IMR-90 (cell line): ENCODE measurements at regions not wholly inside any gene's neighbourhood (a gene's known extent, or its start where the extent isn't known, plus 50 kb on each side); places are given as distances from the start of the nearest gene placed in this dataset.

Experiments
- ATAC-seq: fragments of 200-7000 bp; cut with Tn5 transposase; 2 replicates; pipeline ENCODE4 v1.9.1; 2020; ENCODE audit warnings: low read depth, mild to moderate bottlenecking, moderate library complexity
- BruUV-seq: library from RNA; stranded (reverse); fragments of 400-500 nt; replicated peaks from 2 replicates; lab custom pipeline; 2021; lab: Mats Ljungman, UMichigan
- CTCF ChIA-PET: fragments of 300-600 bp; formaldehyde crosslinking; extraction: SDS; loops from one replicate; lab custom pipeline; 2021; ENCODE audit warnings: antibody characterized with exemption; lab: Yijun Ruan, JAX
- POLR2A ChIA-PET: fragments of 300-600 bp; sonication (Branson Sonifier 250); formaldehyde crosslinking; loops from one replicate; lab custom pipeline; 2022; ENCODE audit warnings: antibody characterized with exemption; ENCODE audit not compliant: unreplicated experiment; lab: Charles Lee
- DNase-seq: peaks from one replicate; pipeline ENCODE4 v3.0.0; 2013
- H2AFZ ChIP-seq: replicated peaks from 2 replicates; pipeline ENCODE3; 2013; ENCODE audit warnings: low read length, mild to moderate bottlenecking; ENCODE audit not compliant: poor library complexity
- H2AK5ac ChIP-seq: 2 replicates; pipeline ENCODE4 v1.6.1; 2013; ENCODE audit warnings: low read depth, low read length, inconsistent platforms
- H2AK9ac ChIP-seq: replicated peaks from 2 replicates; pipeline ENCODE3; 2013; ENCODE audit warnings: mild to moderate bottlenecking, low read depth, low read length, moderate library complexity; ENCODE audit not compliant: poor library complexity
- H2BK120ac ChIP-seq: 2 replicates; pipeline ENCODE4 v1.6.1; 2013; ENCODE audit warnings: low read depth, low read length, inconsistent platforms
- H2BK15ac ChIP-seq: 3 replicates; pipeline ENCODE4 v1.6.1; 2013; ENCODE audit warnings: low read depth, low read length, inconsistent platforms
- H2BK20ac ChIP-seq: 2 replicates; pipeline ENCODE4 v1.6.1; 2013; ENCODE audit warnings: low read depth, mild to moderate bottlenecking, inconsistent platforms, low read length, moderate library complexity
- H2BK5ac ChIP-seq: 2 replicates; pipeline ENCODE4 v1.6.1; 2013; ENCODE audit warnings: mild to moderate bottlenecking, low read depth, low read length, inconsistent platforms; ENCODE audit not compliant: poor library complexity, severe bottlenecking
- H3K14ac ChIP-seq: replicated peaks from 2 replicates; pipeline ENCODE4 v1.6.1; 2013; ENCODE audit warnings: low read depth, low read length, inconsistent platforms
- H3K18ac ChIP-seq: 2 replicates; pipeline ENCODE4 v1.6.1; 2013; ENCODE audit warnings: low read depth, low read length, control low read depth
- H3K23ac ChIP-seq: 2 replicates; pipeline ENCODE4 v1.6.1; 2013; ENCODE audit warnings: low read depth, low read length, inconsistent platforms
- H3K27ac ChIP-seq: 2 replicates; pipeline ENCODE4 v1.5.1; 2013; ENCODE audit warnings: mild to moderate bottlenecking, control low read depth, low read length; ENCODE audit not compliant: insufficient read depth
- H3K27me3 ChIP-seq: 2 replicates; pipeline ENCODE4 v1.6.1; 2013; ENCODE audit warnings: low read length; ENCODE audit not compliant: control insufficient read depth, insufficient read depth
- H3K36me3 ChIP-seq: 2 replicates; pipeline ENCODE4 v1.6.1; 2013; ENCODE audit warnings: low read length, mixed read lengths; ENCODE audit not compliant: control insufficient read depth, insufficient read depth
- H3K4ac ChIP-seq: 2 replicates; pipeline ENCODE4 v1.6.1; 2013; ENCODE audit warnings: low read depth, low read length, inconsistent platforms
- H3K4me1 ChIP-seq: 2 replicates; pipeline ENCODE4 v1.6.1; 2013; ENCODE audit warnings: low read length, mixed read lengths; ENCODE audit not compliant: control insufficient read depth, insufficient read depth
- H3K4me2 ChIP-seq: 2 replicates; pipeline ENCODE4 v1.6.1; 2013; ENCODE audit warnings: low read depth, mild to moderate bottlenecking, control low read depth, low read length, moderate library complexity
- H3K4me3 ChIP-seq: 2 replicates; pipeline ENCODE4 v1.5.1; 2013; ENCODE audit warnings: low read depth, mild to moderate bottlenecking, control low read depth, low read length, moderate library complexity; ENCODE audit not compliant: insufficient read depth
- H3K56ac ChIP-seq: 2 replicates; pipeline ENCODE4 v1.6.1; 2013; ENCODE audit warnings: low read length, inconsistent platforms; ENCODE audit not compliant: insufficient read depth; ENCODE audit errors: extremely low read depth
- H3K79me1 ChIP-seq, 2 experiments: 2 replicates each; pipeline ENCODE4 v1.6.1; 2013; ENCODE audit warnings: low read length in 2 of 2, inconsistent platforms in 1 of 2, low read depth in 1 of 2
- H3K9ac ChIP-seq: 2 replicates; pipeline ENCODE4 v1.6.1; 2013; ENCODE audit warnings: low read depth, low read length, control low read depth
- H3K9me1 ChIP-seq: 2 replicates; pipeline ENCODE4 v1.6.1; 2013; ENCODE audit warnings: low read length, inconsistent platforms; ENCODE audit not compliant: insufficient read depth
- H3K9me3 ChIP-seq: 2 replicates; pipeline ENCODE4 v1.6.1; 2013; ENCODE audit warnings: low read length; ENCODE audit not compliant: control insufficient read depth, insufficient read depth
- H4K20me1 ChIP-seq: 2 replicates; pipeline ENCODE4 v1.6.1; 2013; ENCODE audit warnings: low read length, inconsistent platforms; ENCODE audit not compliant: insufficient read depth
- H4K5ac ChIP-seq: 2 replicates; pipeline ENCODE4 v1.6.1; 2013; ENCODE audit warnings: mild to moderate bottlenecking, low read depth, low read length, control low read depth
- H4K8ac ChIP-seq, 2 experiments: 2 replicates each; pipeline ENCODE4 v1.6.1; 2013; ENCODE audit warnings: low read depth in 2 of 2, low read length in 2 of 2, control low read depth in 1 of 2, inconsistent platforms in 1 of 2
- H4K91ac ChIP-seq: 2 replicates; pipeline ENCODE4 v1.6.1; 2013; ENCODE audit warnings: low read depth, low read length, inconsistent platforms; ENCODE audit not compliant: insufficient read depth
- CEBPB ChIP-seq: IDR thresholded peaks from 2 replicates; pipeline ENCODE4 v1.6.1; 2012; ENCODE audit warnings: low read depth, low read length, improper control_type of control experiment
- CHD1 ChIP-seq: IDR thresholded peaks from 2 replicates; pipeline ENCODE4 v1.6.1; 2012; ENCODE audit warnings: low read depth, low read length, improper control_type of control experiment
- FOS ChIP-seq: fragments of 150-350 bp; IDR thresholded peaks from 2 replicates; pipeline ENCODE4 v1.6.1; 2016; ENCODE audit warnings: low read depth, low read length
- MXI1 ChIP-seq: IDR thresholded peaks from 2 replicates; pipeline ENCODE4 v1.6.1; 2012; ENCODE audit warnings: low read depth, mild to moderate bottlenecking, low read length, moderate library complexity, borderline replicate concordance
- RAD21 ChIP-seq: IDR thresholded peaks from 2 replicates; pipeline ENCODE4 v1.6.1; 2012; ENCODE audit warnings: low read length, improper control_type of control experiment
- RFX5 ChIP-seq: IDR thresholded peaks from 2 replicates; pipeline ENCODE4 v1.8.0; 2012; ENCODE audit warnings: low read depth, mild to moderate bottlenecking, low read length, moderate library complexity
- WGBS, 2 experiments: methylation state at CpG; one replicate each; pipeline versions ENCODE4 v1.1.5 to v1.1.7; 2013; ENCODE audit warnings: missing lambda C conversion rate in 2 of 2; ENCODE audit not compliant: insufficient read length in 1 of 2; ENCODE audit errors: extremely low coverage in 2 of 2; 5-methylcytosine and 5-hydroxymethylcytosine counted together
- dilution Hi-C: fragments of 300-500 bp; cut with HindIII; formaldehyde crosslinking; loops from one replicate; pipeline ENCODE4 v1.14.3; 2018; ENCODE audit warnings: low sequenced_read_pairs; ENCODE audit not compliant: unreplicated experiment
- in situ Hi-C: fragments of 300-500 bp; cut with MboI; formaldehyde crosslinking; loops from 3 replicates; pipeline ENCODE4 v1.14.3; 2019; ENCODE audit warnings: low sequenced_read_pairs, inconsistent platforms, mixed read lengths
- intact Hi-C: fragments of 100-400 bp; cut with micrococcal nuclease; formaldehyde crosslinking; loops from 2 replicates; pipeline ENCODE4 v1.10.0; 2022
- TF ChIP-seq, protein P1 (sequence below): fragments of 150-350 bp; IDR thresholded peaks from 2 replicates; pipeline ENCODE4 v1.6.1; 2017; ENCODE audit warnings: mild to moderate bottlenecking, antibody characterized with exemption, low read length, low read depth

DNA sequence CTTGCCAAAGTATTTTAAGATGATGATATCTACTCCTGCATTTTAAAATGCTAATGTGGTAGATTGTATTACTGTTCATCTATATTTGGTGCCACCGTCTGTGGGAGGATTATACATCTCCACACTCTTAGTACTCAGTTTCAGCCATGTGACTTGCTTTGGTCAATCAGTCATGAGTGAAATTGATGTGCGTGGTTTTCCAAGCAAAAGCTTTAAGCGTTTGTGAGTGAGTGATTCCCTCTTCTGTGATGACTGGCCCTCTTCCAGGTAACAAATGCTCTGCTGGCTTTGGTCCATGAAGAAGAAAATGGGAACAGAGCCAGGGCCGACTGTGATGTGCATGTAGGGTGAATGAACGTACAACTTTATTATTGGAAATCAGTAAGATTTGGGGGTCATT lies 330.4 kb downstream of the LPIN1 start:
- H3K79me1 ChIP-seq: no peaks in the 10 kb centered on the region
- dilution Hi-C loops (no loop called here), intact Hi-C loops (no loop called here), in situ Hi-C loops (no loop called here)
- no peak for TF ChIP-seq RFX5
- TF ChIP-seq, protein P1, sequence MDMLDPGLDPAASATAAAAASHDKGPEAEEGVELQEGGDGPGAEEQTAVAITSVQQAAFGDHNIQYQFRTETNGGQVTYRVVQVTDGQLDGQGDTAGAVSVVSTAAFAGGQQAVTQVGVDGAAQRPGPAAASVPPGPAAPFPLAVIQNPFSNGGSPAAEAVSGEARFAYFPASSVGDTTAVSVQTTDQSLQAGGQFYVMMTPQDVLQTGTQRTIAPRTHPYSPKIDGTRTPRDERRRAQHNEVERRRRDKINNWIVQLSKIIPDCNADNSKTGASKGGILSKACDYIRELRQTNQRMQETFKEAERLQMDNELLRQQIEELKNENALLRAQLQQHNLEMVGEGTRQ: no peak
- no peak for TF ChIP-seq RAD21
- no peak for TF ChIP-seq CHD1
- TF ChIP-seq CEBPB: no peak
- no peak for TF ChIP-seq MXI1
- no peak for TF ChIP-seq FOS
- ATAC-seq (no peak), DNase-seq (no peak)
- H2AK9ac ChIP-seq: no peak overlapping the region
- no peaks in the 10 kb centered on the region for H3K27me3 ChIP-seq
- no peaks in the 10 kb centered on the region for H3K9me3 ChIP-seq
- no peak overlapping the region for H4K8ac ChIP-seq
- no TSS peak for BruUV-seq
- CTCF ChIA-PET: interaction anchor here (0.8 kb wide), 1 partner anchor 956 kb away, joined by 3 read pairs; no protein-coding TSS in a partner anchor
- no peak overlapping the region for H3K18ac ChIP-seq
- H3K36me3 ChIP-seq: no peaks in the 10 kb centered on the region
- POLR2A ChIA-PET: no interaction called here
- no peak overlapping the region for H2BK5ac ChIP-seq
- H3K4ac ChIP-seq: no peak overlapping the region
- H3K4me2 ChIP-seq: no peak overlapping the region
- no peak overlapping the region for H3K14ac ChIP-seq
- no peak overlapping the region for H2BK120ac ChIP-seq
- no peaks in the 10 kb centered on the region for H3K4me1 ChIP-seq
- H2BK15ac ChIP-seq: no peak overlapping the region
- H3K9ac ChIP-seq: no peak overlapping the region
- no peaks in the 10 kb centered on the region for H4K20me1 ChIP-seq
- H2AFZ ChIP-seq: no peak overlapping the region
- no peak overlapping the region for H2BK20ac ChIP-seq
- no peak overlapping the region for H3K27ac ChIP-seq
- H2AK5ac ChIP-seq: no peak overlapping the region
- no peak overlapping the region for H4K5ac ChIP-seq
- H4K91ac ChIP-seq: no peak overlapping the region
- no peak overlapping the region for H3K23ac ChIP-seq
- H3K4me3 ChIP-seq: no peak overlapping the region
- H3K9me1 ChIP-seq: no peaks in the 10 kb centered on the region
- no peak overlapping the region for H3K56ac ChIP-seq
- WGBS, 2 experiments: 25% methylated on average over 4 of the region's 5 CpGs; no CpG with 5 or more reads in 1 of the 2 experiments
